ENCODE measurements at regions not wholly inside any gene's neighbourhood (a gene's known extent, or its start where the extent isn't known, plus 50 kb on each side); places are given as distances from the start of the nearest gene placed in this dataset.

- no peak for DNase-seq (ENCODE audit: low read depth)
Measured at GRCh38 chr5:54611290-54611951, 93.9 kb downstream of the SNX18 start.

- no peak for DNase-seq (ENCODE audit: low read depth)
Measured at GRCh38 chr5:54610197-54610944, 92.8 kb downstream of the SNX18 start.

DNA sequence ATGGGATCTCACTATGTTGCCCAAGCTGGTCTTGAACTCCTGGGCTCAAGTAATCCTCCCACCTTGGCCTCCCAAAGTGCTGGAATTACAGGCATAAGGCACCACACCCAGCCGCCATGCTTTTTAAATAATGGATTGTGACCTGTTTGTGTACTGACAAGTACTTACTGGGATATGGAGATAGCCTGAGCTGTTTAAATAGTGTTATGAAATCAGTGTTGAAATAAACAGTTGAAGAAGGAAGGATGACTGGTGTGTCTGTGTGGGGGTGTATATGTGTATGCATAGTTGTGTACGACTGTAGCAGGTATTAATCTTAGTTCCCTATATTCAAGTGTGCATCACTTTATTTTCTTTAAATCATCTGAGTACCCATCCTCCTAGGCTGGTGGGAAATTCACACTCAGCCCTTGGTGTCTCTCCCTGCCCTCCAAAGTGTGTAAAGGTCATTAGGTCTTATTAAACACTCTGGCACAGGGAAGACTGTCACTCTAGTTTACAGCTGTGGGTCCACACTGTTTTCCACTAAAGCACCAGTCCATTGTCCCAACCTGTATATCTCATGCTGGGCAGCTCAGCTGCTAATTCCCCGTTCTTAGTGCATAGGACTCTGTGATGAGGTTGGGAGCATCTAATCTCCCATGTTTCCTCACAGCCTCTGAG, 91.0 kb downstream of the SNX18 start:
- no peak for DNase-seq (ENCODE audit: low read depth)

DNA sequence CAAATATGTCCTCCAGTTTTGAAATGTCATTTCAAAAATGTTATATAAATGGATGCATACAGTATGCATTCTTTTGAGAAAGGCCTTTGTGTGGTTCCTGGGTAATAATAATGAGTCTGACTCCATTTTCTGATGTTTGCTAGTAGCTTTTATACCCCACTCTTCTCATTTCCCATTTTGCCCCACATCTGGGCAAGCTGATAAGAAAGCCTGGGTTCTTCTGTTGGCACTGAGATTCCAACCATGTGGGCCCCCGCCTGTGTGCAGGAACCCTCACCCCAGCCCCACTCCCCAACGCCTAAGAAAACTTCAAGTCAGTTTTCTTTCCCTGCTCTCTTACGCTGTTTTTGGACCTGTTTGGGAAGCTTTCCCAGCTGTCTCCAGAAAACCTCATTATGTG, 89.4 kb downstream of the SNX18 start:
- DNase-seq (ENCODE audit: low read depth): no peak

- no peak for DNase-seq (ENCODE audit: low read depth)
Measured at GRCh38 chr5:54603372-54603771, 85.8 kb downstream of the SNX18 start.

DNA sequence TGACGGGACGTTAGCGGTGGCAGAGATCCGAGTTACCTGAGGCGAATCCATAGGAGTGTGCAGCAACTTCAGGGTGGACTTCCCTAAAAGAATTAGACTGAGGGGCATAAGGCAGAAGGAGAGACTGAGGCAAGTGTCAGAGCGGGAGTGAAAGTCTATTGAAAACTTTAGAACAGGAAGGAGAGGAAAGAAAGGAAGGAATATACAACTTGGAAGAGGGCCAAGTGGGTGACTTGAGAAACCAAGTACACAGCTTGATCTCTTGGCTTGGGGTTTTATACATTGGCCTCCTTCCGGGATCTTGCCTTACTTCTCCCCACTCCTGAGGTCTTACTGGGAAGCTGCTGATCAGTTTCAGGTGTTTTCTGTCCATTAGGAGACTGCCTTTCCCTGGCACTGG, 84.9 kb downstream of the SNX18 start:
- DNase-seq (ENCODE audit: low read depth): no peak

GRCh38 chr5:54601411-54602230, 84.1 kb downstream of the SNX18 start:
- no peak for DNase-seq (ENCODE audit: low read depth)

Data from non-pigmented ciliary epithelial cell (primary cell).